ENCODE measurements at regions not wholly inside any gene's neighbourhood (a gene's known extent, or its start where the extent isn't known, plus 50 kb on each side); places are given as distances from the start of the nearest gene placed in this dataset.

GRCh38 chr7:10863476-10863875 is 110.2 kb upstream of the PHF14 start:
- TF ChIP-seq, protein P1, sequence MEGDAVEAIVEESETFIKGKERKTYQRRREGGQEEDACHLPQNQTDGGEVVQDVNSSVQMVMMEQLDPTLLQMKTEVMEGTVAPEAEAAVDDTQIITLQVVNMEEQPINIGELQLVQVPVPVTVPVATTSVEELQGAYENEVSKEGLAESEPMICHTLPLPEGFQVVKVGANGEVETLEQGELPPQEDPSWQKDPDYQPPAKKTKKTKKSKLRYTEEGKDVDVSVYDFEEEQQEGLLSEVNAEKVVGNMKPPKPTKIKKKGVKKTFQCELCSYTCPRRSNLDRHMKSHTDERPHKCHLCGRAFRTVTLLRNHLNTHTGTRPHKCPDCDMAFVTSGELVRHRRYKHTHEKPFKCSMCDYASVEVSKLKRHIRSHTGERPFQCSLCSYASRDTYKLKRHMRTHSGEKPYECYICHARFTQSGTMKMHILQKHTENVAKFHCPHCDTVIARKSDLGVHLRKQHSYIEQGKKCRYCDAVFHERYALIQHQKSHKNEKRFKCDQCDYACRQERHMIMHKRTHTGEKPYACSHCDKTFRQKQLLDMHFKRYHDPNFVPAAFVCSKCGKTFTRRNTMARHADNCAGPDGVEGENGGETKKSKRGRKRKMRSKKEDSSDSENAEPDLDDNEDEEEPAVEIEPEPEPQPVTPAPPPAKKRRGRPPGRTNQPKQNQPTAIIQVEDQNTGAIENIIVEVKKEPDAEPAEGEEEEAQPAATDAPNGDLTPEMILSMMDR (conservative IDR thresholded peaks at IDR 0.05; ENCODE audit: low read depth, low read length): no peak
- TF ChIP-seq EZH2 (IDR thresholded peaks at IDR 0.05; ENCODE audit: borderline replicate concordance, low read depth, low read length, poor library complexity, severe bottlenecking): no peak
